ENCODE measurements at regions not wholly inside any gene's neighbourhood (a gene's known extent, or its start where the extent isn't known, plus 50 kb on each side); places are given as distances from the start of the nearest gene placed in this dataset.

- no peak for TF ChIP-seq CTCF (conservative IDR thresholded peaks at IDR 0.05)
- Histone ChIP-seq H3K27ac (ENCODE audit: insufficient read length, low read depth, low read length) (no peak overlapping the region), H3K4me1 (ENCODE audit: insufficient read depth, low read length) (no peaks in the 10 kb centered on the region; the same call in 1 of the 2 replicates), H3T11ph (ENCODE audit: low read length) (no peak overlapping the region), H4K91ac (ENCODE audit: insufficient read length, low read depth, low read length) (no peak overlapping the region), H4K8ac (replicated peaks; ENCODE audit: insufficient read length, low read depth, low read length) (no peak overlapping the region), H2BK12ac (ENCODE audit: insufficient read length, low read depth, low read length) (no peak overlapping the region), H4K20me1 (ENCODE audit: control insufficient read depth, insufficient read depth, insufficient read length) (no peaks in the 10 kb centered on the region), H3K9me3 (ENCODE audit: control insufficient read depth, low read depth, low read length) (no peaks in the 10 kb centered on the region), H3K9ac (ENCODE audit: extremely low read depth, insufficient read length, low read length) (no peak overlapping the region), H2AFZ (ENCODE audit: low read length) (no peak overlapping the region), H4K5ac (ENCODE audit: insufficient read length, low read depth, low read length) (no peak overlapping the region), H3K4me2 (ENCODE audit: insufficient read depth, insufficient read length, low read length) (no peak overlapping the region), H3K4ac (ENCODE audit: low read depth, low read length) (no peak overlapping the region), H3K79me1 (ENCODE audit: insufficient read depth, low read depth, low read length, poor library complexity, severe bottlenecking) (no peaks in the 10 kb centered on the region), H3K23me2 (ENCODE audit: insufficient read length, low read depth, low read length, poor library complexity, severe bottlenecking) (no peaks in the 10 kb centered on the region), H3K18ac (ENCODE audit: insufficient read length, low read depth, low read length) (no peak overlapping the region), H2BK120ac (ENCODE audit: low read depth, low read length, poor library complexity, severe bottlenecking) (no peak overlapping the region), H3K79me2 (ENCODE audit: insufficient read depth, low read length) (no peaks in the 10 kb centered on the region), H2BK15ac (ENCODE audit: low read depth, low read length) (no peak overlapping the region), H2AK5ac (ENCODE audit: insufficient read length, low read length) (no peak overlapping the region), H3K27me3 (ENCODE audit: insufficient read depth, low read length) (no peaks in the 10 kb centered on the region), H3K23ac (ENCODE audit: insufficient read length, low read depth, low read length) (no peak overlapping the region), H2BK20ac (ENCODE audit: low read depth, low read length, poor library complexity, severe bottlenecking) (no peak overlapping the region), H3K56ac (ENCODE audit: insufficient read length, low read depth, low read length) (no peak overlapping the region), H3K14ac (ENCODE audit: insufficient read depth, low read length) (no peak overlapping the region), H2BK5ac (ENCODE audit: insufficient read length, low read length) (no peak overlapping the region)
- H3K27ac Mint-ChIP-seq: no peak overlapping the region
- H3K4me3 Mint-ChIP-seq: no peak overlapping the region
- no peak for DNase-seq
- H3K27me3 Mint-ChIP-seq (ENCODE audit: low read depth): peaks cover 2% of the 10 kb centered on the region
- no CpG with 5 or more reads among the region's 15 CpGs for WGBS (ENCODE audit: extremely low coverage, insufficient read length, low lambda C conversion rate)
- H3K36me3 Mint-ChIP-seq (ENCODE audit: insufficient read depth in 1 of 3, low read depth in 3 of 3): no peaks in the 10 kb centered on the region; a peak in 2 of 7 replicates
- H3K4me1 Mint-ChIP-seq: peaks cover 25 to 34% of the 10 kb centered on the region in 2 experiments
- no peaks in the 10 kb centered on the region; a peak in 1 of 5 replicates for H3K9me3 Mint-ChIP-seq
Measured at GRCh38 chr3:127390365-127391025, 102.6 kb upstream of the PRR20G start.
